Heart left ventricle (tissue), 13 donors: ENCODE measurements at regions not wholly inside any gene's neighbourhood (a gene's known extent, or its start where the extent isn't known, plus 50 kb on each side); places are given as distances from the start of the nearest gene placed in this dataset.

Experiments used
- CTCF ChIP-seq, 12 donors: fragments of 200-600 bp; sonication (generic) in 4 of 12; IDR thresholded peaks; one replicate each; pipeline versions ENCODE4 v1.5.0 to v1.8.0; 2018 to 2022; ENCODE audit warnings: antibody characterized with exemption in 12 of 12, mild to moderate bottlenecking in 5 of 12
- POLR2A ChIP-seq, 2 donors: fragments of 450-650 bp; IDR thresholded peaks; one replicate each; pipeline ENCODE4 v1.6.1; 2017; ENCODE audit warnings: antibody characterized with exemption in 2 of 2, mild to moderate bottlenecking in 2 of 2, moderate library complexity in 2 of 2
- donor health status: ischemic (EF 13 %, LVEDD 7.1; RV severe dilation, severe dysfunction).
- donor health status: DM: no; HTN: yes; CAD: no.
- donor health status: DM: no; HTN: no; CAD: no.
- donor health status: ischemic (EF 25% LVEDD 6.9; RV normal size, moderate dysfunction).
- donor health status: ischemic (EF 25% LVEDD 5.7; RV mildly dilated, moderate dysfunction).
- donor health status: ischemic (EF 35%, LVEDD 5.7; RV mildly dilated, moderate dysfunction).
- donor health status: nonischemic (EF 11% LVEDD 7.7; RV severe dilation, severe dysfunction).
- donor health status: DM: yes; HTN: yes; CAD: no.
- donor health status: PGD.
- donor health status: ischemic (EF 29% LVEDD 5.4; RV normal size, mild dysfunction).
- donor health status: nonischemic (EF 23%, LVEDD 6.1; RV moderate dilation, normal function).

- TF ChIP-seq CTCF (IDR thresholded peaks at IDR 0.05) (no peak), POLR2A (IDR thresholded peaks at IDR 0.05) (no peak)
These were observed 218.3 kb downstream of the GLI2 start for GRCh38 chr2:120953843-120954584.
